ENCODE measurements at regions not wholly inside any gene's neighbourhood (a gene's known extent, or its start where the extent isn't known, plus 50 kb on each side); places are given as distances from the start of the nearest gene placed in this dataset.

DNA sequence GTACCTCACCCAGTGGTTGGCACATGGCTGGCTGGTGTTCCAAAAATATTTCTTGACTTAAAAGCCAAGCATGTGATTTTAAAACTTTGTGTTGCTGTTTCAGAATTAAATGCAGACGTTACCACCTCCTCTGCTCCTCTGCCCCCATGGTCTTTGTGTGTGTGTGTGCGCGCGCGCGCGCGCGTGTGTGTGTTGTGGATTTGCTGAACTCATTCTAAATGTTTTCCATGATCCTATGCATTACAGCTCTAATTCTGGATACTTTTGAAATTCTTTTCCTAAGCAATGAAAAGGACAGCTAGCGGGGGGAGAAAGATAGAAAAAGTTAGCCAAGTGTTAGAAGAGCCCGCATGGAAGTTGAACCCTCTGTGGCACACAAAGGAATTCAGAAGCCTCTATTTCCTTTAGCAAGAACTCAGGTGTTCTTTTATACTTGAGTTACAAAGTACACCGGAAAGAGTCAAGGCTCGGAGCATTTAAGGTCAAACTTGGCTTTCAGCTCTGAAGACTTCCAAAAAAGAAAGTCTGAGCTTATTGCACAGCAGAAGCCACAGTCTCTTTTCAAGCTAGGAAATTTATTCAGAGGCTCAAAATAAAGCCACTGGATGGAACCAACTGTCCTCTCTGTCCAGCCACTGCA is 350.5 kb upstream of the TBL1XR1 start:
- H3K9me3 ChIP-seq, result no peaks in the 10 kb centered on the region
- H3K4me1 ChIP-seq, result peaks cover 7% of the 10 kb centered on the region
- TF ChIP-seq POLR2A (IDR thresholded peaks at IDR 0.05) (no peak), EP300 (IDR thresholded peaks at IDR 0.05) (no peak), POLR2AphosphoS5 (IDR thresholded peaks at IDR 0.05) (no peak)
- TF ChIP-seq, protein P1, sequence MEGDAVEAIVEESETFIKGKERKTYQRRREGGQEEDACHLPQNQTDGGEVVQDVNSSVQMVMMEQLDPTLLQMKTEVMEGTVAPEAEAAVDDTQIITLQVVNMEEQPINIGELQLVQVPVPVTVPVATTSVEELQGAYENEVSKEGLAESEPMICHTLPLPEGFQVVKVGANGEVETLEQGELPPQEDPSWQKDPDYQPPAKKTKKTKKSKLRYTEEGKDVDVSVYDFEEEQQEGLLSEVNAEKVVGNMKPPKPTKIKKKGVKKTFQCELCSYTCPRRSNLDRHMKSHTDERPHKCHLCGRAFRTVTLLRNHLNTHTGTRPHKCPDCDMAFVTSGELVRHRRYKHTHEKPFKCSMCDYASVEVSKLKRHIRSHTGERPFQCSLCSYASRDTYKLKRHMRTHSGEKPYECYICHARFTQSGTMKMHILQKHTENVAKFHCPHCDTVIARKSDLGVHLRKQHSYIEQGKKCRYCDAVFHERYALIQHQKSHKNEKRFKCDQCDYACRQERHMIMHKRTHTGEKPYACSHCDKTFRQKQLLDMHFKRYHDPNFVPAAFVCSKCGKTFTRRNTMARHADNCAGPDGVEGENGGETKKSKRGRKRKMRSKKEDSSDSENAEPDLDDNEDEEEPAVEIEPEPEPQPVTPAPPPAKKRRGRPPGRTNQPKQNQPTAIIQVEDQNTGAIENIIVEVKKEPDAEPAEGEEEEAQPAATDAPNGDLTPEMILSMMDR (IDR thresholded peaks at IDR 0.05), result no peak
- no peak overlapping the region for H3K27ac ChIP-seq
- no peaks in the 10 kb centered on the region for H3K36me3 ChIP-seq
- no peaks in the 10 kb centered on the region for H3K27me3 ChIP-seq
- DNase-seq (ENCODE audit: low spot score in 2 of 2), result no peak
- no peak overlapping the region for H3K4me3 ChIP-seq
- WGBS, result 73% methylated on average over 13 of the region's 13 CpGs

DNA sequence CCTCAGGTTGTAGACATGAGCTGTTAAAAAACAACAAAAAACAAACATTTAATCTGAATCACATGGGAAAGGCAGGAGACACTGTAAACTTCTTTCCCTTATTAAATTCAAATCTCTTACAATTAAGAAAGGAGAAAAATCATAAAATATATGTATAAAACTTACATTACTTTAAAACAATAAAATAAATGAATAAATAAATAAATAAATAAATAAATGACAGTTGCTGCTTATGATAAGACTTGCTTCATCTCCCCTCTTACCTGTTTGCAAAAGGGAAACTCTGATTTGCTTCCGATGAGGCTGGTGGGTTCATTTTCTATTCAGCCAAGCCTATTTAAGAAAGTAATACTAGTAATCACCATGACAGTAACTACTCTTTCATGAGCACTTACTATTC is 353.4 kb upstream of the TBL1XR1 start:
- H3K4me3 ChIP-seq, result no peak overlapping the region
- H3K27ac ChIP-seq, result no peak overlapping the region
- DNase-seq (ENCODE audit: low spot score in 2 of 2), result no peak
- TF ChIP-seq EP300 (IDR thresholded peaks at IDR 0.05) (no peak), POLR2AphosphoS5 (IDR thresholded peaks at IDR 0.05) (no peak)
- TF ChIP-seq, protein P1 (IDR thresholded peaks at IDR 0.05), result no peak
- no peaks in the 10 kb centered on the region for H3K27me3 ChIP-seq
- H3K36me3 ChIP-seq, result no peaks in the 10 kb centered on the region
- H3K4me1 ChIP-seq, result peaks cover 25% of the 10 kb centered on the region
- WGBS, result 100% methylated on average over 1 of the region's 1 CpG
- no peaks in the 10 kb centered on the region for H3K9me3 ChIP-seq

DNA sequence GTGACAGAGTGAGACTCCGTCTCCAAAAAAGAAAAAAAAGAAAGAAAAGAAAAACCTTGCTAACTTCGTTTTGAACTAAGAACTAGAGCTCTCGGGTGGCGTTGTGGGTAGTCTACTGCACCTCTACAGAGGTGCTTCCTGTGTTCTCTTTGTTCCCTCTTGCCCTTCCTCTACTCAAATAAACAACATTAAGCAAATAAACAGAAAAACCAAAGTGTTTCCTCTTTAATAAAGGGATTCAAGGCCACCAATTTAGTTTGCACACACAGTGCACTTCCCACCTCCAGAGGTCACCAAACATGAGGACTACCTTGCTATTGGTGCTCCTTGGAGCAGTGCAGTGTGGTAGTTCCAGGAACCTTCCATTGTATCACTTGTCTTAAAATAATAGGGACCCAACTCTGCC is 354.2 kb upstream of the TBL1XR1 start:
- TF ChIP-seq, protein P1 (IDR thresholded peaks at IDR 0.05), result no peak
- no peak for TF ChIP-seq EP300 (IDR thresholded peaks at IDR 0.05)
- no peak for TF ChIP-seq POLR2A (IDR thresholded peaks at IDR 0.05)
- TF ChIP-seq POLR2AphosphoS5 (IDR thresholded peaks at IDR 0.05), result no peak
- Histone ChIP-seq H3K4me3 (no peak overlapping the region), H3K4me1 (peaks cover 25% of the 10 kb centered on the region), H3K27ac (no peak overlapping the region), H3K36me3 (no peaks in the 10 kb centered on the region), H3K9me3 (no peaks in the 10 kb centered on the region), H3K27me3 (no peaks in the 10 kb centered on the region)
- 89% methylated on average over 4 of the region's 4 CpGs for WGBS
- no peak for DNase-seq (ENCODE audit: low spot score in 2 of 2)

DNA sequence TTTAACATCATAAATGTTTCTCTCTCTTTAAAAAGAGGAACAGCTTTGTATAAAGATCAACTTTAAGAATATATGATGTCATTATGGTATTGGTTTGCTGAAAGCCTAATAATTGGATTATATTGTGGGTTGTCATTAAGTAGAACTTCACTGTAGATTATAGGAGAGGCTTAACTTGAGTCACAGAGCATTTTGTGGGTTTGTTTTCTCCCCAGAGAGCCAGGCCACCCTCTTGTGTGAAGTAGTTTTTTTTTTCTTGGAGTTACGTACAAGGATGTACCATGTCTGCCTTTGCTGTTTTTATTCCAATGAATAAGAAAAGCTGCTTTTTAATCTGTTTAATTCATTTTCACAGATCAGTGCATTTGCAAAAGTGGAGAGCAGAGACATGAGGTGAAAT is 354.8 kb upstream of the TBL1XR1 start:
- no peaks in the 10 kb centered on the region for H3K36me3 ChIP-seq
- no peaks in the 10 kb centered on the region for H3K27me3 ChIP-seq
- no peak overlapping the region for H3K27ac ChIP-seq
- H3K4me1 ChIP-seq, result peaks cover 25% of the 10 kb centered on the region
- no peak for DNase-seq (ENCODE audit: low spot score in 2 of 2)
- H3K4me3 ChIP-seq, result no peak overlapping the region
- no peak for TF ChIP-seq EP300 (IDR thresholded peaks at IDR 0.05)
- 81% methylated on average over 1 of the region's 1 CpG for WGBS
- H3K9me3 ChIP-seq, result no peaks in the 10 kb centered on the region

DNA sequence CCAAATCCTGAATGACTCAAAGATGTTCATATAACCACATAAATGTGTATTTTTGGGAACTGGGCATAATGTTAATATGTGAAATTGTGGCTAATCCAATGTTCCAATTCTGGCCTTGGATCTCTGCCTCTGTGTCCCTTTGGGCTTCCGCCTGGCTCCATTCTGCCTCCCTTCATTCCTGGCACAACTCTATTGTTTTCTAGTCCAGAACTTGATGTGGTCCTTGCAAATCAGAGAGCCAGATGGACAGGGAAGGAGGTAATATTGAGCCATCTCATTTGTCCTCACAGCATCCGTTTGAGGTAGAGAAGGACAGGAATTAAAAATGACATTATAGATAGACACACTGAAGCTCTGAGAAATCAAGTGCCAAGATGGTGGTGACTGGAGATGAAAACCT is 355.7 kb upstream of the TBL1XR1 start:
- Histone ChIP-seq H3K27ac (no peak overlapping the region), H3K27me3 (no peaks in the 10 kb centered on the region), H3K36me3 (no peaks in the 10 kb centered on the region), H3K9me3 (no peaks in the 10 kb centered on the region), H3K4me3 (no peak overlapping the region), H3K4me1 (peaks cover 25% of the 10 kb centered on the region)
- DNase-seq (ENCODE audit: low spot score in 2 of 2), result no peak
- WGBS, result 66% methylated on average over 2 of the region's 2 CpGs
- TF ChIP-seq POLR2AphosphoS5 (IDR thresholded peaks at IDR 0.05), result no peak
- no peak for TF ChIP-seq POLR2A (IDR thresholded peaks at IDR 0.05)
- TF ChIP-seq EP300 (IDR thresholded peaks at IDR 0.05), result no peak
- TF ChIP-seq, protein P1 (IDR thresholded peaks at IDR 0.05), result no peak

DNA sequence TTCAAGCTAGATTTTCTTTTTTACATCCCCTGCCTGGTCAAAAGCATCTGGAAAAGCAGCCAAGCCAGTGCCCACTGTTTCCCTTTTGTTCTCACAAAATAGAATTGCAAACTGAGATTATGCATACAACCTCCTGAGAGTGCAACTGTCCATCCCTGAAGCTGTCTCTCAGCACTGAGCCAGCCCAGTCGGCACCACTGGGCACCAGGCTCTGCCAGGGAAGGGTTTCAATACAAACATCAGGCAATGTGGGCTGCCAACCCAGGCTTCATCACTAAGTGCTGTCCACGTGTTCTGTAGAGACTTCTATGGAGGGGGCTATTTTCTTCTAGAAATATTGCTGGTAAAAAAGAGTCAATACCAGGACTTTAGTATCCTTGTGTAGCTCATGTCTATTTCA is 356.3 kb upstream of the TBL1XR1 start:
- H3K27ac ChIP-seq, result no peak overlapping the region
- DNase-seq (ENCODE audit: low spot score in 2 of 2), result no peak
- H3K9me3 ChIP-seq, result no peaks in the 10 kb centered on the region
- no peak overlapping the region for H3K4me3 ChIP-seq
- 63% methylated on average over 2 of the region's 2 CpGs for WGBS
- H3K27me3 ChIP-seq, result no peaks in the 10 kb centered on the region
- peaks cover 25% of the 10 kb centered on the region for H3K4me1 ChIP-seq
- TF ChIP-seq POLR2AphosphoS5 (IDR thresholded peaks at IDR 0.05), result no peak
- no peak for TF ChIP-seq POLR2A (IDR thresholded peaks at IDR 0.05)
- no peak for TF ChIP-seq EP300 (IDR thresholded peaks at IDR 0.05)
- TF ChIP-seq, protein P1 (IDR thresholded peaks at IDR 0.05), result no peak
- H3K36me3 ChIP-seq, result no peaks in the 10 kb centered on the region
